ENCODE measurements at regions not wholly inside any gene's neighbourhood (a gene's known extent, or its start where the extent isn't known, plus 50 kb on each side); places are given as distances from the start of the nearest gene placed in this dataset.
A peak's percentile ranks its signal among the peaks of the same experiment; 100 is the strongest.

DNA sequence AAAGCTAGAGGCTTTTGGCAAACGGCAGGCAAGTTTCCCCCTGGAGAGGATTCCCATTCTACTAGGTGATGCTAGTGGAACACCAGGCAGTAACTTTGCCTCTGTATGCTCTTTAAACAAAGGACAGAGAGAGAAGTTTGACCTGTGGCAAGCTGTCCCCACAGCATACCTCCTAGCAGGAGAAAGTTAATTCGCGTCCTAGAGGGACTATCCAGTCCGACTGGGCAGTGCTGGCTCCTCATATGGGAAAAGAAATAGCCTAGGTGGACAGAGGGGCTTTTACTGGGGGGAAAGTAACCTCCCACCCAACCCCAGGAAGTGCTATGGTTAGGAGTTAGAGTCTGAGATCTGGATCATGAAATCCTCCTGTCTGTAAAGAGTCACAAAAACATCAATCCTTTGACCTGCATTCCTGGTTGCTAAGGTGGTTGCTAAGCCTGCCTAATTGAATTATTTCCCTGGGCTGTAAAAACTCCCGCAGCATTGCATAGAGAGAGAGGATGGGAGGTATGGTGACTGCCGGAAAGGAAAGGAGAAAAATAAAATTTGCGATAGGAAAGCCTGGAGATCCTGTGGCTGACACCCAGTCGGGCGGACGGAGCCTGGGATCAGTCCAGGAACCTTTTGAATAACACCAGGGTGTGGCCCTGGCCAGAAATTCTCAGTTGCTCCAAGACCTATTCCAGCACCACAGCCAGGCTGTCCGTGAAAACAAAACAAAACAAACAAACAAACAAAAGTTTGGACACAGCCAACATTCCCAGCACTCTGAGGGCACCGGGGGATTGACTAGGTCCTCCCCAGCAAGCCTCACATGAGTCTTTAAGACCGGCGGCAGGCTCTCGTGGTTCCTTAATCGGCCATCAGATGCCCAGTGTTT is 67.7 kb upstream of the ATP11B start:
- peak; percentile 58 for DNase-seq (ENCODE audit: low spot score)

DNA sequence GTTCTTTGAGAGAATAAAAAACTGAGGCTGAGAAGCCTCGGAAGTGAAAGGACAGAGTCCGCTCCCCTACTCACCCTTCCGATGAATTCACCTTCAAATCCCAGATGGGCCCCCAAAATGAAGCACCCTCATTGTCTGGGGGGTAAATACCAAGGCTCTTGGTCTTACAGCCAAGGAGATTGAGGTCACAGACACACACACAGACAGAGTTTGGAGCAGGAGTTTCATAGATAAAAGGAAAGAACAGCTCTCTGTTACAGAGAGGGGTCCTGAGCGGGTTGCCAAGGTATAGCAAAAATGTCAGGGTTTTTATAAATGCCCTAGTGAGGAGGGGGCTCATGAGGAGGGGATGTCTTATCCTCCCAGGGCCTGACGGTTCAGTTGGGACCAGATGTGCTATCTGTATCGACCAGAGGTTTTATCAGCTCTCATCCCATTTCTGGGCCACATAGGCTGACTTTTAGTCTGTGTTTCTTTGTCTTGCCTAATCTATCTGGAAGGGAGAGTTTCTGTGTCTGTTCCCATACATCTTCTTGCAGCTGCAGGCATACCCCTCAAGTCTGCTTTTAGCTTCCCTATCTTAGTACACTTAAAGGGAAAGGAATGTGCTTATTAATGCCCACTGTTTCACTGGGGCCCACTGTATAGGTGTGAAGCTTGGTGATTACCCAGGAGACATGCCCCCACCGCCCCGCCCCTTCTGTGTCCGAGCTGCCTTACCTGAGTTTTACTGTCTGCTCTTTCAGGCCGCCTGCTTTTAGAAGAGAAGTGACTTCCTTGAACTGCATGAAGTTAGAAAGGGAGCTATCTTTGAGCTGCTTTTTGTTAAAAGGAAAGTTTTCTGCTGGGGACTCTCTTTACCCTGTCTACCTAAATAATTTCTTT is 66.8 kb upstream of the ATP11B start:
- DNase-seq (ENCODE audit: low spot score), result no peak

DNA sequence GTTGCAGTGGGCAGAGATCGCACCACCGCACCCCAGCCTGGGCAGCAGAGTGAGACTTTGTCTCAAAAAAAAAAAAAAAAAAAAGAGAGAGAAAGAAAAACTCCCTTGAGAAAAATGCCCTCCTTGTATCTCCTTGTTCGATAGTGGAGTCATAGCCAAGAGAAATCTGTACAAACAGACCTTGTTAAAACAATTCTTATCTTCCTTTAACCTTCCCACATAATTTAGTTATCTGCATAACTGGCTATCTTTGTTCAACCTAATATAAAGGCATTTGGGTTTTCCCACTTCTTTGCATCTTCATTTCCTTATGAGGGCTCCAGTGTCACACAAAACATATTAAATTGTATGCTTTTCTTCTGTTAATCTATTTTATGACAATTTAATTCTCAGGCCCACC is 65.1 kb upstream of the ATP11B start:
- DNase-seq (ENCODE audit: low spot score), result no peak

DNA sequence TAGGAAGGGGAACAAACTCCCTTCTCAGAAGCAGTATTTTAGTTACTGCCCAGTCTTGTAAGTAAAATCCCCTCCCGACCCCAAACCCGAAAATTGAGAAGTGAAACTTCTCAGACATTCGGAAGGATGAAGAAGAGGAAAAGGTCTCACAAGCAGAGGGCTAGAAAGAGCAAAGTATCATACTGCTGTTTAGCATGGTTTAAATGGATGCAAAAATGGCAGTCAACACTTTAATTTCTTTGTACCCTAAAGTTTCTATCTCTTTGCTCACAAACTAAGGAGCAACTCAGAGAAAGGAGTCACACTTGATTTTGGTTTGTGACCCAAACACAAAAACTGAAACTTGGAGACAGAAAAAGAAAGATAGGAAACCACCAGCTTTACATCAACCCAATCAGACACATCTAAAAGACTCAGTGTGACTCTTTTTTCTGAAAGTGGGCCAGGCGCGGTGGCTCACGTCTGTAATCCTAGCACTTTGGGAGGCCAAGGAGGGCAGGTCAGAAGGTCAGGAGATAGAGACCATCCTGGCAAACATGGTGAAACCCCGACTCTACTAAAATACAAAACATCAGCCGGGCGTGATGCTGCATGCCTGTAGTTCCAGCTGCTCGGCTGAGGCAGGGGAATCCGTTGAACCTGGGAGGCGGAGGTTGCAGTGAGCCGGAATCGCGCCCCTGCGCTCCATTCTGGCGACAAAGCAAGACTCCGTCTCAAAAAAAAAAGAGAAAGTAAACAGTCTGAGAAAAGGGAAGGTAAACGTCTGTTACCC is 63.2 kb upstream of the ATP11B start:
- no peak for DNase-seq (ENCODE audit: low spot score)

DNA sequence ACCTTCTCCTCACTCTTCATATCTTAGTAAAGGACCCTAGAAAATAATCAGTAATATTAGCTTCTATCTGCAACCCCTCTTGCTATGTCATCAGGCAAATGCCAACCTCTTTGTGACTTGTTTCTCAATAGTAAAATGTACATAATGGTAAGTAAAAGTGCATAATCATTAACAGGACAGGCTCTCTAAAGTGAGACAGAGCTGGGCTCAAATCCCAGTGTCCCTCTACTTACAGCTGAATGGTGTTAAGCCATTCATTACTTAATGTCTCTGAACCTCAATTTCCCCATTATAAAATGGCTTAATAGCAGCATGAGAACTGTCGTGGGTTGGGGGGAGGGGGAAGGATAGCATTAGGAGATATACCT is 62.6 kb upstream of the ATP11B start:
- no peak for DNase-seq (ENCODE audit: low spot score)

DNA sequence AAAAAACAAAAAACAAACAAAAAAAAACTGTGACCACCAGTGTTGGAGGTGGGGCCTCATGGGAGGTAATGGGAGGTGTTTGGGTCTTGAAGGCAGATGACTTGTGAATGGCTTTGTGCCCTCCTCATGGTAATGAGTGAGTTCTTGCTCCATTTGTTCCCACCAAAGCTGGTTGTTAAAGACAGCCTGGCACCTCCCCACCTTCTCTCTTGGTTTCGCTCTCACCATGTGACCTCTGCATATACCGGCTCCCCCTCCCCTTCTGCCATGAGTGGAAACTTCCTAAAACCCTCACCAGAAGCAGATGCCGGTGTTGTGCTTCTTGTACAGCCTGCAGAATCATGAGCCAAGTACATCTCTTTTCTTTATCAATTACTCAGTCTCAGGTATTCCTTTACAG is 61.5 kb upstream of the ATP11B start:
- DNase-seq (ENCODE audit: low spot score), result no peak

DNA sequence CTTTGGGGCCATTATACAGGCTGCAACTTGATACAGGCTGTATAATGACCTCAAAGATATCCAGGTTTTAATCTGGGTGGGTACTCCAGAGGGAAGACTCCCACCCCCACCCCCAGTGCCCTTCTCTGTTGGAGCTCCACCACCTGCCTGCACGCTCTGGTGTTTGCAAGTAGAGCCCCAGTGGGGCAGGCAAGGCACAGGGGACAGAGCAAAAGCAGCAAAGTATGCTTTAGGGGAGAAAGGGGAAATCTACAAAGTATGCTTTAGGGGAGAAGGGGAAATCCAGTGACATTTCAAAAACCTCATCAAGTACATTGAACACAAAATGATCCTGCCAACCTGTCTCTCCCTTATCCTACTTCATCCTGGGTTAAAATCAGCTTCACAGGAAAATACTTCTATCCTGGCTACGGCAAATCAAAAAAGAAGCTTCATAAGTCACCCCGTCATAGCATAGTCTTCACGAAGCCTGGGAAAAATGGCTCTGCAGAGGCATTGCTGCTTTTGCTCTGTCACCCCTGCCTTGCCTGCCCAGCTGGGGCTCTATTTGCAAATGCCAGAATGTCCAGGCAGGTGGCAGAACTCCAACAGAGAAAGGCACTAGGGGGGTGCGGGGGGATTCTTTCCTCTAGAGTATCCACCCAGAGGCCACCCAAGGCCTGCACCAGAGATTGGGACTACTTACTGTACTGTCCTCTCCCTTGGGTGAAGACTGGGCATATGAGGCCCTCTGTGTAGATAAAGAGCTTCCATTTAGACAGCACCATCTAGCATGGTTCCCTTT is 60.9 kb upstream of the ATP11B start:
- DNase-seq (ENCODE audit: low spot score), result no peak

DNA sequence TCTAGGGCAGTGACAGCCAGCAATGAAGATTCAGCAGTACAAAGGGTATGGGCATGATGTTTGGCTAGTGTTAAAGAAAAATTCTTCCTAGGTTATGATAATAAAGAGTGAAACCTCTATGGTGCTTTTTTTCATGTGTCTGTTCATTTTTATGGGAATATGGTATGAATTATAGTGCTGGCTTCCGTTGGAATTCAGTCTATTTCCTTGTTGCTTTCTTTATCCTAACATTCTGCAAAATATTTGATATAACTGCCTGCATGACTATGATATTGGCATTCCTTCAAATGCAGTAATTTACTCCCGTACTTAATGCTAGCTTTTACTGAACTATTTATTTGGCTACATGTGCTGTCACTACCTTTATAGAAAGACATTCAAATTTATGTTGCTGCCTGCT is 57.6 kb upstream of the ATP11B start:
- no peak for DNase-seq (ENCODE audit: low spot score)

DNA sequence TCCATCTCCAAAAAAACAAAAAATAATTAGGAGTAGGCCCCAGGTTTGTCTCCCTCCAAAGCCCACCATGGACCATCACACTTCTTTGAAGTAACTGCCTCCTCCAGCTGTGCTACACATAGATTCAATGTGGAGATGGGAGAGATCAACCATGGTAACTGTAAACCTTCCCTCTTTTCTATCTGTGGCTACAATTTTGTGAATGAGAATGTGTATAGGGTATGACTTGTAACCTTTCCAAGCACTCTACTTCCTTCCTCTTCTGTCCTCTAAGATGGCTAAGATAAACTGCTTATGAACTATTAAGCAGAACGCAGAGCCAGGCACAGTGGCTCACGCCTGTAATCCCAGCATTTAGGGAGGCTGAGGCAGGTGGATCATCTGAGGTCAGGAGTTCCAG is 55.5 kb upstream of the ATP11B start:
- DNase-seq (ENCODE audit: low spot score), result no peak

DNA sequence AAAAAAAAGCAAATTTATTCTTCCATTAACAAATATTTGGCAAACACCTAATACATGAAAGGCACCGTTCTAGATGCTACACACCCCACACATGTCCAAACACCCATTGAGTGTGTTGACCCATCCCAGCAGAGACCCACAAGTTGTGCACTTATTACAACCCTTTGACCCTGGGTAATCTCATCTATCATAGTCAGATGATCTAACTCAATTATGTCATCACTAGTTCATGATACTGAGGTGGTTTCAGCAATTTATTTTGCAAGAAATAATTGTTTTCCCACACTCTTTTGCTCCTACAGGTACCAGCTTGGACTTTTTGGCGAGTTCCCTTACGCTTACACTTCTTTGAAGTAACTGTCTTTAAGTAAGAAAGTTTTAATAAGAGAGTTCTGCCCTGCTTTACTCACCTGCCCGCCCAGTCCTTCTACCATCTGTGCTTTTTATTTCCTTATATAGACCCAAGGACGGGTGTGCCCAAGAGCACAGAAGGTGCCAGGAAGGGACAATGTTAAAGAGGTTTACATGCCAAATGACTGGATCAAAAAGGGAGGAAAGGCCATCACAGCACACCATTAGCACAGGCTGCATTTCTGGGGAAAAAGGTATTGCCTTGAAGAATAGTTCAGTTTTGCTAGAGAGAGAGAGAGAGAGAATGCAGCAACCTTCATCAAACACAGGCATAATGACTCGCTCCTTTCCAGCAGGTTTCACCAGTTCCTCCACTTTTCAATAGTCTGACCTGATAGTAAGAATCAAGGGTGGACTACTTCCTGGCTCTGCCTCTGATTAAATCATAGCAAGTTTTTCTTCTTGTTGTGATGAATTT is 54.5 kb upstream of the ATP11B start:
- DNase-seq (ENCODE audit: low spot score), result no peak

DNA sequence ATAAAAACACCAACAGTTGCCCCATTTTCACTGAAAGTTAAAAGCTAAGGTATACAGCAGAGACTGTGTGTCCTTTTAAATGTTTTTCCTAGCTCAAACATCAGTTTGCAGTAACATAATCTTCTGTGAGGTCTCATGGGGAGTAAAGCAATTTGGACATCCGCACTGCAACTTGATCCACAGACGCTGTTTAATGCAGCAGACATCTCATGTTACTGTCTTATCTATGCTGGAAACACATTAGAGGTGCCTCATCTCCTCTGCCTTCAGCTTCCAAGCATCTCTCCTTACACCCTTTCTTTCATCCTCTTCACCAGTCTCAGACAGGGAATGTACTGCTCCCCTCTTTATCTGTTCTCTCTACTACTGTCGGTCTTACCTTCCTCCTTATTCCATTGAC is 53.7 kb upstream of the ATP11B start:
- DNase-seq (ENCODE audit: low spot score), result no peak

DNA sequence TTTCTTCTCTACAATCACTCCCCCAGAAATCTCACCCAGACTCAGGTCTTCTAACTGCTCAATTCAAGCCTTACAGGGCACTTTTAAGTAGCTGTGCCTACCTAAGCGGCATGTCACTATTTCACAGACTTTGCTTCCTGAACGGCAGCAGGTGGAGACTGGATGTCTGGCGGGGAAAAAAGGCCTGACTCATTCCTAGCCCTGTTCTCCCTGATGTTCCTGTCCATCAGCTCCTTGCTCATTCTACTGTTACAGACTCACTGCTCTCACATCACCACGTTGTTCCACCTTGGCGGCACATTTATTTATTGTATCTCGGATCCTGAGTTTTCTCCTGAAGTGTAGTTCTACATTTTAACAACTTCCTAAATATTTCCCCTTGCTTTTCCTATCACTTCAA is 52.6 kb upstream of the ATP11B start:
- no peak for DNase-seq (ENCODE audit: low spot score)

DNA sequence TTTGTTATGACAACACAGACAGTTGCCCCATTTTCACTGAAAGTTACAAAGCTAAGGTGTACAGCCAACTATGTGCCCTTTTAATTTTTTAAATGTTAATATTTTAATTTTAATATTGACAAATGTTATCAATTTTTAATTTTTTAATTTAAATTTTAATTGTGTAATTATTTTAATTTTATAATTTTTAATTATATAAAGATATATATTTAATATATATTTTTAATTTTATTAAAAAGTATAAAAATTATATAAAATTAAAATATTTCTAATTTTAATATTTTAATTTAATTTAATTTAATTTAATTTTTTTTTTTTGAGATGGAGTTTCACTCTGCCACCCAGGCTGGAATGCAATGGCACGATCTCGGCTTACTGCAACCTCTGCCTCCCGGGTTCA is 52.1 kb upstream of the ATP11B start:
- no peak for DNase-seq (ENCODE audit: low spot score)

Data from ecto neural progenitor cell (in vitro differentiated cells).